GM12873 (cell line): ENCODE measurements at regions not wholly inside any gene's neighbourhood (a gene's known extent, or its start where the extent isn't known, plus 50 kb on each side); places are given as distances from the start of the nearest gene placed in this dataset.

Experiments used
- CTCF ChIP-seq: IDR thresholded peaks from 2 replicates; pipeline ENCODE4 v1.5.1; 2012; ENCODE audit warnings: low read depth, mild to moderate bottlenecking, moderate library complexity, low read length, control low read depth; ENCODE audit not compliant: insufficient read depth; ENCODE audit errors: missing control alignments

- no peak for TF ChIP-seq CTCF
Observed at GRCh38 chr4:23241408-23241807, 548.7 kb downstream of the GBA3 start.

DNA sequence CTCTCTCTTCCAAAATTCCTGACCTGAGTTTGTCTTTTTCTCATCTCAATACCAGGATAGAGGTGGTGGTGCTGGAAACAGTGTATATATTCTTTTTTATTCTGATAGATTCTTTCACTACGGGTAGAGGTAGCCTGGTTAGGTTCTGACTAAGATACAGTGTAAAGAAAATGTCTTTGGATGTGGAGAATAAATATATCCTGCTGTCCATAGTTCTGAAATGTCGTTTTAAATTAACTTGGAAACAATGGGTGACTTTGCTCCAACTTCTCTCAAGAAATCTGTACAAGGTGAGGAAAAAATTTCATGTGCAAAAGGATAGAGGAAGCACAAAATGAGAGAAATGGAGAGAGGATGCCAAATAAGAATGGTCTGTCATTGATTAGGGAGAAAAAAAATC, 546.1 kb downstream of the GBA3 start:
- no peak for TF ChIP-seq CTCF

DNA sequence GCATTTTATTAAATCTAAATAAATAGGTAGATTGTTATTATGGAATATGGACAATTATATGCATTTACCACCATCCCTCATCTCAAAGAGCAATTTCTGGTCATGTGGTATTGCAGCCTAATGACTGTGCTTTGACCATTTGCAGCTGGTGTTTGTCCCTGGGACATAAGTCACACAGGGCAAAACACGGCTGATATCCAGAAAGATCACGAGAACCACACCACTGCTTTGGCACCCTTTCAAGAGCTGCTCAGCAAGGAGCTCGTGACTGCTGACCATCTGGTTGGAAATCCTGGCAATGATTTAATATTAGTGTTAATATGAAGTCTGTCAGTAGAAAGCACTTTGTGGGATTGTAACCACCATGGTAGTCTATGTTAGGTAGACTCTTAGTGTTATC, 545.0 kb downstream of the GBA3 start:
- no peak for TF ChIP-seq CTCF

GRCh38 chr4:23235628-23236390, 543.1 kb downstream of the GBA3 start:
- TF ChIP-seq CTCF = no peak

GRCh38 chr4:23234716-23235115, 542.0 kb downstream of the GBA3 start:
- TF ChIP-seq CTCF = no peak

DNA sequence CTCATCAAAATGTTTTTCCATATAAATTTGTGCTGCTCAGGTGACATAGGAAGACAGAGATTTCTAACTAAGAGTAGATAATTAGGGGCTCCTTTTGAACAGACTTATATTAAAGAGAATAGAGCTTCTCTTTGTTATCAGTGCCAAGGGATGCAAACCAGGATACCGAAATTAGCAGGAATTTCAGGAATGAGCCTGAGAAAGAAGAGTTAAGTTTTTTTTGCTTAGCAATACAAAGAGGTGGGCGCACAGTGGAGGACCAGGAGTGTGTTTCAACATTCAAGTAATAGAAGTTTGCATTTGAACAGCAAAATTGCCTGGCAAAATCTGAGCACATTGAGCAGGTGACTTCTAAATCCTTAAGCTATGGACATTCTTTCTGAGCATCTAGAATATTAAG, 541.3 kb downstream of the GBA3 start:
- no peak for TF ChIP-seq CTCF

- TF ChIP-seq CTCF = no peak
Observed at GRCh38 chr4:23233596-23233995, 540.9 kb downstream of the GBA3 start.
